NCI-H2196 treated with DMSO at 0.1 percent for 48 hours (cell line): ENCODE measurements at regions not wholly inside any gene's neighbourhood (a gene's known extent, or its start where the extent isn't known, plus 50 kb on each side); places are given as distances from the start of the nearest gene placed in this dataset.

Source experiments
- DNase-seq: peaks from one replicate; lab custom pipeline; 2025; ENCODE audit not compliant: unreplicated experiment; lab: John Stamatoyannopoulos, UW

DNA sequence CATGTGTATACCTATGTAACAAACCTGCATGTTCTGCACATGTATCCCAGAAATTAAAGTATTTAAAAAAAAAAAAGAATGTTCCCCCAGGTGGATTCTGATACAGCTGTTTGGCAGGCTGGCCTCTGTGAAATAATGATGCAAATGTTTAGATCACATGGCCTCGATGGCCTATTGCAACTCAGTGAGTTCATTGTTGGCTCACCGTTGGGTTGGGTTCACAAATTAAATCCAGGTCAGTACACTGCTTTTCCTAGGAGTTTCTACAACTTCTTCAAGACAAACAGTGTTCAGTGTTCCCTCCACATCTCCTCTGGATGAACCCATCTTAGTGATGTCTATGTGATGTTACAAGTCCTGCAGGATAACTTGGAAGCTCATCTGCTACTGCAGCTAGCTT, 58.3 kb upstream of the STXBP6 start:
- no peak for DNase-seq

GRCh38 chr14:25103820-25104219, 53.9 kb upstream of the STXBP6 start:
- DNase-seq: no peak

GRCh38 chr14:25103271-25103670, 53.3 kb upstream of the STXBP6 start:
- no peak for DNase-seq

GRCh38 chr14:25102788-25103187, 52.8 kb upstream of the STXBP6 start:
- DNase-seq: no peak

DNA sequence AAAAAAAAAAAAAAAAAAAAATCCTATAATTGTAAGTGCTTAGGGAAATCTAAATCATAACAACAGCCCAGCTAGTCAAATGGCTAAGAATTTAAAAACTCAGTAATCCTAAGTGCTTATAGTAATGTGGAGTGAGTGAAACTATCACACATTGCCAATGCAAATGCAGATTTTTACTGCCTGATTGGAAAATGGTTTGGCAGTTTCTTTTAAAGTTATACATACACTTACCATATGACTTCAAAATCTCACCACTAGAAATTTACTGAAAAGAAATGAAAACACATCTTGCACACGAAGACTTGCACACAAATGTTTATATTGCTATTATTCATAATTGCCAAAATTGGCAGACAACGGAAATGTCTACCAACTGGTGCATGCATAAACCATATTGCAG, 51.3 kb upstream of the STXBP6 start:
- DNase-seq: no peak
